Lung (tissue), 11 donors: ENCODE measurements at regions not wholly inside any gene's neighbourhood (a gene's known extent, or its start where the extent isn't known, plus 50 kb on each side); places are given as distances from the start of the nearest gene placed in this dataset.

Experiments used
- ATAC-seq: fragments of 200-7000 bp; cut with Tn5 transposase; one replicate; pipeline ENCODE4 v1.9.1; 2020; ENCODE audit warnings: moderate number of reproducible peaks; ENCODE audit not compliant: insufficient read depth, low FRiP score
- DNase-seq, 3 donors: peaks; one replicate each; pipeline ENCODE4 v3.0.0-alpha.2; 2013 to 2017
- H3K27ac ChIP-seq, 2 donors: one replicate each; pipeline ENCODE4 v1.5.1; 2013; ENCODE audit warnings: mild to moderate bottlenecking in 2 of 2, moderate library complexity in 2 of 2, control low read depth in 1 of 2, inconsistent platforms in 1 of 2, low read depth in 1 of 2, low read length in 1 of 2
- H3K27me3 ChIP-seq, 3 donors: one replicate each; pipeline ENCODE4 v1.5.1; 2013; ENCODE audit warnings: low read length in 2 of 3; ENCODE audit not compliant: control insufficient read depth in 3 of 3, insufficient read depth in 3 of 3
- H3K36me3 ChIP-seq, 4 donors: one replicate each; pipeline ENCODE4 v1.5.1; 2013; ENCODE audit warnings: low read length in 4 of 4, mild to moderate bottlenecking in 1 of 4, moderate library complexity in 1 of 4; ENCODE audit not compliant: control insufficient read depth in 4 of 4, insufficient read depth in 4 of 4
- H3K4me1 ChIP-seq, 5 donors: one replicate each; pipeline ENCODE4 v1.5.1; 2013; ENCODE audit warnings: low read length in 5 of 5, mild to moderate bottlenecking in 2 of 5, moderate library complexity in 1 of 5; ENCODE audit not compliant: control insufficient read depth in 5 of 5, insufficient read depth in 5 of 5
- H3K4me3 ChIP-seq: one replicate; pipeline ENCODE4 v1.5.1; 2013; ENCODE audit warnings: mild to moderate bottlenecking, control low read depth, moderate library complexity
- H3K9ac ChIP-seq, 2 donors: one replicate each; pipeline ENCODE4 v1.5.1; 2013; ENCODE audit warnings: low read length in 2 of 2, control low read depth in 1 of 2; ENCODE audit not compliant: insufficient read depth in 1 of 2
- H3K9me3 ChIP-seq, 4 donors: one replicate each; pipeline ENCODE4 v1.5.1; 2013; ENCODE audit warnings: low read length in 3 of 4, mild to moderate bottlenecking in 1 of 4, moderate library complexity in 1 of 4; ENCODE audit not compliant: control insufficient read depth in 4 of 4, insufficient read depth in 3 of 4
- WGBS, 2 donors: extraction: QIAGEN DNeasy Blood & Tissue Kit; methylation state at CpG; one replicate each; pipeline ENCODE4 v1.1.7; 2013; 5-methylcytosine and 5-hydroxymethylcytosine counted together
- TF ChIP-seq, protein P1 (sequence below): IDR thresholded peaks from 2 replicates; pipeline ENCODE4 v1.5.1; 2012; ENCODE audit warnings: mild to moderate bottlenecking; ENCODE audit errors: control extremely low read depth, extremely low read depth
- donor health status: control.
- donor health status: control.
- donor health status: Bipolar disorder and iron deficiency.
- donor health status: healthy.
- donor health status: DM: yes; HTN: yes; CAD: no.

DNA sequence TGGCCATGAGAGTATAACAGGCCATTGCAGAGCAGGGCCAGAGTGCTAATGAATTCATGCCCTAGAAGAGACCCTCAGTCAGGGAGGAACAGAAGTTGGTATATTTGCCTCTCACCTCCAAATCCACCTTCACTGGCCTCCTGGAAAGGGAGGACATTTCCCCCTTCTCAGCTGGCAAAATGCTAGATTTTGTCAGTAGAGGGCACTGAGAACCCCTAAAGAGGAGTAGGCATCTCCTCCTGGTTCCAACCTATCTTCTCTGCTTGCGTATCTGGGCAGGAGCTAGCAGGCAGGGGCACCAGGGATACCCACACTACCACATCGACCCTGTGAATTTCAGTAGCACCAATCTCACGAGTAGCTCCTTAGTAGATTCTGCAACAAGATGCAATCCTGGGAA lies 79.8 kb upstream of the GHITM start:
- no peaks in the 10 kb centered on the region for H3K36me3 ChIP-seq
- DNase-seq: no peak
- H3K27ac ChIP-seq: no peak overlapping the region
- ATAC-seq: no peak
- H3K4me3 ChIP-seq: no peak overlapping the region
- WGBS, 2 donors: 75 to 87% methylated on average over 3 of the region's 3 CpGs
- TF ChIP-seq, protein P1, sequence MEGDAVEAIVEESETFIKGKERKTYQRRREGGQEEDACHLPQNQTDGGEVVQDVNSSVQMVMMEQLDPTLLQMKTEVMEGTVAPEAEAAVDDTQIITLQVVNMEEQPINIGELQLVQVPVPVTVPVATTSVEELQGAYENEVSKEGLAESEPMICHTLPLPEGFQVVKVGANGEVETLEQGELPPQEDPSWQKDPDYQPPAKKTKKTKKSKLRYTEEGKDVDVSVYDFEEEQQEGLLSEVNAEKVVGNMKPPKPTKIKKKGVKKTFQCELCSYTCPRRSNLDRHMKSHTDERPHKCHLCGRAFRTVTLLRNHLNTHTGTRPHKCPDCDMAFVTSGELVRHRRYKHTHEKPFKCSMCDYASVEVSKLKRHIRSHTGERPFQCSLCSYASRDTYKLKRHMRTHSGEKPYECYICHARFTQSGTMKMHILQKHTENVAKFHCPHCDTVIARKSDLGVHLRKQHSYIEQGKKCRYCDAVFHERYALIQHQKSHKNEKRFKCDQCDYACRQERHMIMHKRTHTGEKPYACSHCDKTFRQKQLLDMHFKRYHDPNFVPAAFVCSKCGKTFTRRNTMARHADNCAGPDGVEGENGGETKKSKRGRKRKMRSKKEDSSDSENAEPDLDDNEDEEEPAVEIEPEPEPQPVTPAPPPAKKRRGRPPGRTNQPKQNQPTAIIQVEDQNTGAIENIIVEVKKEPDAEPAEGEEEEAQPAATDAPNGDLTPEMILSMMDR: no peak
- peaks cover 0 to 4% (median 0%) of the 10 kb centered on the region in 4 donors for H3K9me3 ChIP-seq
- no peaks in the 10 kb centered on the region for H3K4me1 ChIP-seq
- H3K9ac ChIP-seq: no peak overlapping the region
- peaks cover 0 to 3% (median 0%) of the 10 kb centered on the region in 3 donors for H3K27me3 ChIP-seq

GRCh38 chr10:84063440-84063839 lies 75.9 kb upstream of the GHITM start:
- H3K4me1 ChIP-seq: no peaks in the 10 kb centered on the region
- DNase-seq: no peak
- no peak for ATAC-seq
- peaks cover 0 to 3% (median 0%) of the 10 kb centered on the region in 3 donors for H3K27me3 ChIP-seq
- no peak overlapping the region for H3K4me3 ChIP-seq
- TF ChIP-seq, protein P1: no peak
- peaks cover 0 to 2% (median 0%) of the 10 kb centered on the region in 4 donors for H3K9me3 ChIP-seq
- no peak overlapping the region for H3K9ac ChIP-seq
- H3K27ac ChIP-seq: no peak overlapping the region
- no peaks in the 10 kb centered on the region for H3K36me3 ChIP-seq

GRCh38 chr10:84065804-84066601 lies 73.3 kb upstream of the GHITM start:
- peaks cover 0 to 3% (median 0%) of the 10 kb centered on the region in 3 donors for H3K27me3 ChIP-seq
- peaks cover 0 to 2% (median 0%) of the 10 kb centered on the region in 4 donors for H3K9me3 ChIP-seq
- no peak overlapping the region for H3K9ac ChIP-seq
- H3K4me1 ChIP-seq: no peaks in the 10 kb centered on the region
- H3K36me3 ChIP-seq: no peaks in the 10 kb centered on the region
- DNase-seq (no peak), ATAC-seq (no peak)
- H3K27ac ChIP-seq: no peak overlapping the region
- 72 to 77% methylated on average over 8 of the region's 8 CpGs for whole genome bisulfite sequencing, 2 donors
- H3K4me3 ChIP-seq: no peak overlapping the region
- TF ChIP-seq, protein P1: no peak

GRCh38 chr10:84074521-84074920 lies 64.8 kb upstream of the GHITM start:
- WGBS, 2 donors: 58 to 73% methylated on average over 3 of the region's 3 CpGs

More at GRCh38 chr10:84074521-84074920, 64.8 kb upstream of the GHITM start:
- no peaks in the 10 kb centered on the region for H3K4me1 ChIP-seq
- TF ChIP-seq, protein P1: no peak
- no peaks in the 10 kb centered on the region for H3K27me3 ChIP-seq
- no peak overlapping the region for H3K9ac ChIP-seq
- ATAC-seq (no peak), DNase-seq (no peak)
- H3K27ac ChIP-seq: no peak overlapping the region
- no peak overlapping the region for H3K4me3 ChIP-seq
- no peaks in the 10 kb centered on the region for H3K36me3 ChIP-seq
- H3K9me3 ChIP-seq: no peaks in the 10 kb centered on the region
